K562 (cell line): ENCODE measurements at regions not wholly inside any gene's neighbourhood (a gene's known extent, or its start where the extent isn't known, plus 50 kb on each side); places are given as distances from the start of the nearest gene placed in this dataset.

Experiments used
- ATAC-seq: fragments of 200-7000 bp; cut with Tn5 transposase; 3 replicates; pipeline ENCODE4 v1.9.1; 2020; ENCODE audit warnings: moderate library complexity
- BruUV-seq: library from RNA; stranded (reverse); fragments of 400-500 nt; replicated peaks from 2 replicates; lab custom pipeline; 2021; lab: Mats Ljungman, UMichigan
- CTCF ChIA-PET: fragments of 300-600 bp; formaldehyde crosslinking; extraction: SDS; loops from one replicate; lab custom pipeline; 2021; ENCODE audit warnings: low intra/inter-chr PET ratio; lab: Yijun Ruan, JAX
- POLR2A ChIA-PET: fragments of 300-600, 350-650 bp; sonication (Branson Sonifier 250); formaldehyde crosslinking; extraction: SDS; loops from one replicate; lab custom pipeline; 2021; ENCODE audit warnings: antibody characterized with exemption, inconsistent platforms; lab: Yijun Ruan, JAX
- DNase-seq, 4 experiments: peaks; one replicate each; pipeline versions ENCODE4 v3.0.0 to v3.0.0-alpha.2; 2011 to 2018; ENCODE audit warnings: low spot score in 3 of 4, mixed read lengths in 3 of 4; ENCODE audit errors: extremely low read depth in 1 of 4
- FAIRE-seq: peaks from 2 replicates; lab custom pipeline; 2011; peaks lifted over from hg19 to GRCh38; lab: Jason Lieb, UNC
- H2AFZ ChIP-seq: 2 replicates; pipeline ENCODE4 v1.6.0; 2011; ENCODE audit warnings: low read depth, low read length, control low read depth, inconsistent platforms
- H3K27ac ChIP-seq: fragments of 200-600 bp; 3 replicates; pipeline ENCODE4 v1.8.0; 2011; ENCODE audit warnings: low read depth, mild to moderate bottlenecking, control low read depth, inconsistent platforms, low read length, moderate library complexity, mixed read lengths; ENCODE audit errors: extremely low read depth
- H3K27me3 ChIP-seq, 2 experiments: fragments of 300-600 bp in 1 of 2; 2 replicates in 1 of 2; 3 replicates in 1 of 2; pipeline versions ENCODE4 v1.6.0 to v1.8.0; 2011; ENCODE audit warnings: inconsistent platforms in 2 of 2, low read length in 2 of 2, mild to moderate bottlenecking in 1 of 2, mixed read lengths in 1 of 2, moderate library complexity in 1 of 2; ENCODE audit not compliant: control insufficient read depth in 2 of 2, insufficient read depth in 2 of 2
- H3K36me3 ChIP-seq: fragments of 300-600 bp; 3 replicates; pipeline ENCODE4 v1.8.0; 2011; ENCODE audit warnings: mild to moderate bottlenecking, low read length, inconsistent platforms; ENCODE audit not compliant: control insufficient read depth, insufficient read depth
- H3K4me1 ChIP-seq, 2 experiments: fragments of 200-600 bp in 1 of 2; replicated peaks in 1 of 2; 2 replicates in 1 of 2; 3 replicates in 1 of 2; pipeline versions ENCODE4 v1.5.1 to v1.8.0; 2011; ENCODE audit warnings: inconsistent platforms in 2 of 2, low read length in 2 of 2, mild to moderate bottlenecking in 1 of 2, mixed read lengths in 1 of 2, moderate library complexity in 1 of 2; ENCODE audit not compliant: control insufficient read depth in 2 of 2, insufficient read depth in 2 of 2
- H3K4me2 ChIP-seq: 2 replicates; pipeline ENCODE4 v1.6.1; 2011; ENCODE audit warnings: low read length, control low read depth, inconsistent platforms, mixed read lengths; ENCODE audit not compliant: insufficient read depth
- H3K4me3 ChIP-seq: fragments of 200-600 bp; sonication (generic), shearing (Covaris generic); 2 replicates; pipeline ENCODE4 v1.5.1; 2016; ENCODE audit warnings: control low read depth, inconsistent platforms
- H3K79me2 ChIP-seq: fragments of 200-600 bp; 3 replicates; pipeline ENCODE4 v1.8.0; 2011; ENCODE audit warnings: low read length, inconsistent platforms; ENCODE audit not compliant: control insufficient read depth, insufficient read depth
- H3K9ac ChIP-seq, 2 experiments: 2 replicates each; pipeline versions ENCODE4 v1.6.0 to v1.6.1; 2011; ENCODE audit warnings: low read depth in 2 of 2, low read length in 2 of 2, control low read depth in 1 of 2, inconsistent platforms in 1 of 2, mild to moderate bottlenecking in 1 of 2, mixed read lengths in 1 of 2; ENCODE audit not compliant: insufficient read depth in 1 of 2
- H3K9me1 ChIP-seq: one replicate; pipeline ENCODE4 v1.6.0; 2011; ENCODE audit warnings: inconsistent platforms, mild to moderate bottlenecking, low read length, moderate library complexity; ENCODE audit not compliant: control insufficient read depth, insufficient read depth
- H3K9me3 ChIP-seq: replicated peaks from 2 replicates; pipeline ENCODE4 v1.5.1; 2011; ENCODE audit warnings: low read depth, low read length, inconsistent platforms; ENCODE audit not compliant: control insufficient read depth, insufficient read depth
- H4K20me1 ChIP-seq: replicated peaks from 2 replicates; pipeline ENCODE4 v1.6.1; 2011; ENCODE audit warnings: low read length, inconsistent platforms, mixed read lengths; ENCODE audit not compliant: control insufficient read depth, insufficient read depth
- BDP1 ChIP-seq: IDR thresholded peaks from 3 replicates; pipeline ENCODE4 v1.6.1; 2011; ENCODE audit not compliant: insufficient read length, insufficient read depth
- COPS2 ChIP-seq: fragments of 450-650 bp; conservative IDR thresholded peaks from 2 replicates; pipeline ENCODE4 v1.6.1; 2016; ENCODE audit warnings: mild to moderate bottlenecking, moderate library complexity
- HSF4 ChIP-seq: fragments of 250-450 bp; sonication (Bioruptor Pico); IDR thresholded peaks from 2 replicates; pipeline ENCODE4 v2.1.2; 2022; ENCODE audit warnings: mild to moderate bottlenecking, moderate library complexity, borderline replicate concordance
- KHSRP ChIP-seq: fragments of 450-650 bp; IDR thresholded peaks from 2 replicates; pipeline ENCODE4 v1.6.1; 2017
- L3MBTL2 ChIP-seq: fragments of 450-650 bp; IDR thresholded peaks from 2 replicates; pipeline ENCODE4 v1.6.1; 2016; ENCODE audit warnings: mild to moderate bottlenecking, moderate library complexity
- POLR2G ChIP-seq: fragments of 200-400 bp; formaldehyde crosslinking; IDR thresholded peaks from 2 replicates; pipeline ENCODE4 v1.6.1; 2017; ENCODE audit warnings: low read depth, mild to moderate bottlenecking, antibody characterized with exemption, low read length, moderate library complexity
- POLR3G ChIP-seq: IDR thresholded peaks from 2 replicates; pipeline ENCODE4 v1.6.1; 2011; ENCODE audit not compliant: insufficient read length, insufficient replicate concordance; ENCODE audit errors: extremely low read depth
- SREBF1 ChIP-seq: fragments of 150-350 bp; IDR thresholded peaks from 2 replicates; pipeline ENCODE4 v1.6.1; 2014; ENCODE audit warnings: antibody characterized with exemption, low read depth, low read length, borderline replicate concordance
- XRCC3 ChIP-seq: fragments of 450-650 bp; IDR thresholded peaks from 2 replicates; pipeline ENCODE4 v1.6.1; 2017; ENCODE audit warnings: mild to moderate bottlenecking, moderate library complexity
- ZNF134 ChIP-seq: fragments of 250-450 bp; sonication (Bioruptor Pico); conservative IDR thresholded peaks from 2 replicates; pipeline ENCODE4 v1.4.0; 2020
- ZNF75A ChIP-seq: fragments of 450-650 bp; formaldehyde crosslinking; IDR thresholded peaks from 2 replicates; pipeline ENCODE4 v1.4.0; 2020; ENCODE audit warnings: mild to moderate bottlenecking
- WGBS: fragments of 100-300 bp; shearing (Covaris generic); methylation state at CpG from one replicate; pipeline ENCODE4 v1.1.6; 2016; ENCODE audit warnings: low coverage, mixed read lengths; ENCODE audit not compliant: insufficient coverage; ENCODE audit errors: missing lambda C conversion rate; 5-methylcytosine and 5-hydroxymethylcytosine counted together
- in situ Hi-C: fragments of 300-500 bp; cut with MboI; formaldehyde crosslinking; loops from 4 replicates; pipeline ENCODE4 v1.15.0; 2018; ENCODE audit warnings: inconsistent platforms, mixed read lengths
- intact Hi-C: fragments of 100-400 bp; cut with micrococcal nuclease; formaldehyde crosslinking; loops from 2 replicates; pipeline ENCODE4 v1.14.2; 2022
- TF ChIP-seq, protein P1 (sequence below): fragments of 450-650 bp; IDR thresholded peaks from 2 replicates; pipeline ENCODE4 v1.6.1; 2017; ENCODE audit warnings: antibody characterized with exemption, mild to moderate bottlenecking
- TF ChIP-seq, protein P2 (sequence below): fragments of 150-350 bp; conservative IDR thresholded peaks from 2 replicates; pipeline ENCODE4 v1.6.1; 2014; ENCODE audit warnings: low read length

DNA sequence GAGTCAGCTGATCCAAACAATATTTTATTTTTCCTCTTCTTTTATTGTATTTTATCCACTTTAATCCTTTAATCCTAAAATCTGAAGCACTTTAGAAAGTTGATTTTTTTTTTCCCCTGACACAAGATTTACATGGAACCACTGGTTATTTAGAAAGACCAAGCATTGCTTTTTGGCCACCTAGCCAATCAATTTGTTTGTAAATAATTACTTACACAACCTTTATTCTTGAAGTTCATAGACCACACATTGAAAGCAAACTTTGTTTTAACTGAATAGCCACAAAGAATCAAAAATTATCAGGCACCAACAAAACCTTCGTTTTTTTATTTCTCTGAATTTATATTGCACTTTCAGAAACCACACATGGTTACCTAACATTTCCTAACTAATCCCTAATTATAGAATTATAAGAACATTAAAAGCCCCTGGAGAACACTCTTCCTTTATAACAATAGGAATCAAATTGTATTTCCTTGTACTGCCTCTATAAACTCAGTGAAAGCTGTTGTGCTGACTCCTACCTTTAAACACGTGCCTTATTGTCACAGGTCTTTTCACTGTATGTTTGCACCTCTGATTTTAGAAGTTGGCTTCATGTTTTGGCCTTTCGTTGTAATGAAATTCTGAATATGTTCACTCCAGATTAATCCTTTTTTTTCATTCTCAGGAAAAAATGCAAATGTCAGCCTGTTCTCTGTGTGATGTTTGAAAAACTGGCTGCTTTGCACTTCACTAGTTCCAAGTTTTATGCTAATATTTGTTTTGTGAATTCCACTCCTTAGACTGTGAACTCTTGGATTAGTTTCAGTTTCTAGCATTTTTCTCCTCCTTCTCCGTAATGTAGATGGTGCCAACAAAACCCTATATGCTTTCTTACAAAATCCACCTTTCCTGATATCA is 1511.9 kb downstream of the REEP3 start:
- DNase-seq (no peak), FAIRE-seq (no peak), ATAC-seq (no peak)
- 0% methylated on average over 4 of the region's 4 CpGs for WGBS
- CTCF ChIA-PET, result no interaction called here
- Histone ChIP-seq H3K9me1 (no peaks in the 10 kb centered on the region), H3K9ac (no peak overlapping the region), H3K9me3 (peaks cover 2% of the 10 kb centered on the region; the same call in 1 of the 2 replicates), H3K36me3 (no peaks in the 10 kb centered on the region), H3K4me2 (no peak overlapping the region), H3K4me1 (no peaks in the 10 kb centered on the region), H3K27ac (no peak overlapping the region), H4K20me1 (no peaks in the 10 kb centered on the region), H2AFZ (no peak overlapping the region), H3K4me3 (no peak overlapping the region), H3K27me3 (no peaks in the 10 kb centered on the region), H3K79me2 (no peaks in the 10 kb centered on the region)
- in situ Hi-C loops (no loop called here), intact Hi-C loops (no loop called here)
- no TSS peak for BruUV-seq
- POLR2A ChIA-PET, result no interaction called here
- TF ChIP-seq ZNF75A (CRISPR knock-in tag) (no peak), POLR3G (no peak), KHSRP (no peak), ZNF134 (CRISPR knock-in tag) (no peak), XRCC3 (no peak), BDP1 (no peak), COPS2 (no peak), HSF4 (CRISPR knock-in tag) (no peak), SREBF1 (no peak), L3MBTL2 (no peak), POLR2G (no peak)
- TF ChIP-seq, protein P1, sequence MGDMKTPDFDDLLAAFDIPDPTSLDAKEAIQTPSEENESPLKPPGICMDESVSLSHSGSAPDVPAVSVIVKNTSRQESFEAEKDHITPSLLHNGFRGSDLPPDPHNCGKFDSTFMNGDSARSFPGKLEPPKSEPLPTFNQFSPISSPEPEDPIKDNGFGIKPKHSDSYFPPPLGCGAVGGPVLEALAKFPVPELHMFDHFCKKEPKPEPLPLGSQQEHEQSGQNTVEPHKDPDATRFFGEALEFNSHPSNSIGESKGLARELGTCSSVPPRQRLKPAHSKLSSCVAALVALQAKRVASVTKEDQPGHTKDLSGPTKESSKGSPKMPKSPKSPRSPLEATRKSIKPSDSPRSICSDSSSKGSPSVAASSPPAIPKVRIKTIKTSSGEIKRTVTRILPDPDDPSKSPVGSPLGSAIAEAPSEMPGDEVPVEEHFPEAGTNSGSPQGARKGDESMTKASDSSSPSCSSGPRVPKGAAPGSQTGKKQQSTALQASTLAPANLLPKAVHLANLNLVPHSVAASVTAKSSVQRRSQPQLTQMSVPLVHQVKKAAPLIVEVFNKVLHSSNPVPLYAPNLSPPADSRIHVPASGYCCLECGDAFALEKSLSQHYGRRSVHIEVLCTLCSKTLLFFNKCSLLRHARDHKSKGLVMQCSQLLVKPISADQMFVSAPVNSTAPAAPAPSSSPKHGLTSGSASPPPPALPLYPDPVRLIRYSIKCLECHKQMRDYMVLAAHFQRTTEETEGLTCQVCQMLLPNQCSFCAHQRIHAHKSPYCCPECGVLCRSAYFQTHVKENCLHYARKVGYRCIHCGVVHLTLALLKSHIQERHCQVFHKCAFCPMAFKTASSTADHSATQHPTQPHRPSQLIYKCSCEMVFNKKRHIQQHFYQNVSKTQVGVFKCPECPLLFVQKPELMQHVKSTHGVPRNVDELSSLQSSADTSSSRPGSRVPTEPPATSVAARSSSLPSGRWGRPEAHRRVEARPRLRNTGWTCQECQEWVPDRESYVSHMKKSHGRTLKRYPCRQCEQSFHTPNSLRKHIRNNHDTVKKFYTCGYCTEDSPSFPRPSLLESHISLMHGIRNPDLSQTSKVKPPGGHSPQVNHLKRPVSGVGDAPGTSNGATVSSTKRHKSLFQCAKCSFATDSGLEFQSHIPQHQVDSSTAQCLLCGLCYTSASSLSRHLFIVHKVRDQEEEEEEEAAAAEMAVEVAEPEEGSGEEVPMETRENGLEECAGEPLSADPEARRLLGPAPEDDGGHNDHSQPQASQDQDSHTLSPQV, result no peak
- TF ChIP-seq, protein P2, sequence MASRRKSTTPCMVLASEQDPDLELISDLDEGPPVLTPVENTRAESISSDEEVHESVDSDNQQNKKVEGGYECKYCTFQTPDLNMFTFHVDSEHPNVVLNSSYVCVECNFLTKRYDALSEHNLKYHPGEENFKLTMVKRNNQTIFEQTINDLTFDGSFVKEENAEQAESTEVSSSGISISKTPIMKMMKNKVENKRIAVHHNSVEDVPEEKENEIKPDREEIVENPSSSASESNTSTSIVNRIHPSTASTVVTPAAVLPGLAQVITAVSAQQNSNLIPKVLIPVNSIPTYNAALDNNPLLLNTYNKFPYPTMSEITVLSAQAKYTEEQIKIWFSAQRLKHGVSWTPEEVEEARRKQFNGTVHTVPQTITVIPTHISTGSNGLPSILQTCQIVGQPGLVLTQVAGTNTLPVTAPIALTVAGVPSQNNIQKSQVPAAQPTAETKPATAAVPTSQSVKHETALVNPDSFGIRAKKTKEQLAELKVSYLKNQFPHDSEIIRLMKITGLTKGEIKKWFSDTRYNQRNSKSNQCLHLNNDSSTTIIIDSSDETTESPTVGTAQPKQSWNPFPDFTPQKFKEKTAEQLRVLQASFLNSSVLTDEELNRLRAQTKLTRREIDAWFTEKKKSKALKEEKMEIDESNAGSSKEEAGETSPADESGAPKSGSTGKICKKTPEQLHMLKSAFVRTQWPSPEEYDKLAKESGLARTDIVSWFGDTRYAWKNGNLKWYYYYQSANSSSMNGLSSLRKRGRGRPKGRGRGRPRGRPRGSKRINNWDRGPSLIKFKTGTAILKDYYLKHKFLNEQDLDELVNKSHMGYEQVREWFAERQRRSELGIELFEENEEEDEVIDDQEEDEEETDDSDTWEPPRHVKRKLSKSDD, result no peak
